ENCODE measurements at regions not wholly inside any gene's neighbourhood (a gene's known extent, or its start where the extent isn't known, plus 50 kb on each side); places are given as distances from the start of the nearest gene placed in this dataset.

DNA sequence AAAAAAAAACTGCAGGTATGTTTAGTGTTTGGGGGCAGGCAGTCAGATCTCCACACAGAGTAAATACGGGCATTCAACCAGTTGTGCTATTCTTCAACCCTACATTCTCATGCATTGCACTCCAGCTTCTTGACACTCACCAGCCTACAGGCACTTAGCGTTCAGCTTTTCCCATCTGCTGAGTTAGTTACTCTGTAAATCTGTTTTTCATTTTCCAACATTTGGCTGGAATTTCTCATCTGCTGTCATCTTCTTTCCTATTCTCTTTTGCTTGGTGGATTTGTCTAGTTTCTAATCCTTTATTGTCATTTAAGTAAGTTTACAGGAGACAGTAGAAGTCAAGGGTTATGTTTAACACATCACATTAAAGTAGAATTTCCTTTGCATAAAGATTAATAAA lies 1318.9 kb downstream of the OLFM4 start:
- H3K4me3 ChIP-seq, result no peak overlapping the region
- H3K36me3 ChIP-seq, result no peaks in the 10 kb centered on the region
- TF ChIP-seq, protein P1, sequence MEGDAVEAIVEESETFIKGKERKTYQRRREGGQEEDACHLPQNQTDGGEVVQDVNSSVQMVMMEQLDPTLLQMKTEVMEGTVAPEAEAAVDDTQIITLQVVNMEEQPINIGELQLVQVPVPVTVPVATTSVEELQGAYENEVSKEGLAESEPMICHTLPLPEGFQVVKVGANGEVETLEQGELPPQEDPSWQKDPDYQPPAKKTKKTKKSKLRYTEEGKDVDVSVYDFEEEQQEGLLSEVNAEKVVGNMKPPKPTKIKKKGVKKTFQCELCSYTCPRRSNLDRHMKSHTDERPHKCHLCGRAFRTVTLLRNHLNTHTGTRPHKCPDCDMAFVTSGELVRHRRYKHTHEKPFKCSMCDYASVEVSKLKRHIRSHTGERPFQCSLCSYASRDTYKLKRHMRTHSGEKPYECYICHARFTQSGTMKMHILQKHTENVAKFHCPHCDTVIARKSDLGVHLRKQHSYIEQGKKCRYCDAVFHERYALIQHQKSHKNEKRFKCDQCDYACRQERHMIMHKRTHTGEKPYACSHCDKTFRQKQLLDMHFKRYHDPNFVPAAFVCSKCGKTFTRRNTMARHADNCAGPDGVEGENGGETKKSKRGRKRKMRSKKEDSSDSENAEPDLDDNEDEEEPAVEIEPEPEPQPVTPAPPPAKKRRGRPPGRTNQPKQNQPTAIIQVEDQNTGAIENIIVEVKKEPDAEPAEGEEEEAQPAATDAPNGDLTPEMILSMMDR (IDR thresholded peaks at IDR 0.05), result no peak
- H3K27ac ChIP-seq, result no peak overlapping the region
- intact Hi-C loops (cut with DNase I; ENCODE audit: low total_unique reads), result no loop called here
- DNase-seq, result no peak
- H3K9me3 ChIP-seq, result no peaks in the 10 kb centered on the region
- H3K27me3 ChIP-seq, result no peaks in the 10 kb centered on the region
- WGBS, 5 donors, result 65 to 75% (median 68%) methylated on average over 2 of the region's 2 CpGs
- H3K4me1 ChIP-seq, result no peaks in the 10 kb centered on the region

DNA sequence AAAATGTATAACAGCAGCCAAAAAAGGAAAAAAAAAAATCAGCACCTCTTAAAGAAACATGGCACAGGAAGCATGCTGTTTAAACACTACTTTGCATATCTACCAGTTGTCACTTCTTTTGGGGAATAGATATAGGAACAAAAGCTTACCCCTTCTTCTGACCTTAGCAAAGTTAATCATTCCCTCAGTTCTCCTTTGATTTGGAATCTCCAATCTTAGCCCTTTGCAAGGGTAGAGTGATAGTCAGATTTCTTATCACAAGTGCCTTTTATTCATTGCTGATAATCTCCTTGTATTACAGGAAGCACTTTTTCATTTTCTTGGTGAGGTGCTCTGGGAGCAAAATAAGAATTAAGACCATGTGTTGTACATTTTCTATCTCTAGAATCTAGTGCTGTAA lies 1327.6 kb downstream of the OLFM4 start:
- Histone ChIP-seq H3K9me3 (no peaks in the 10 kb centered on the region), H3K4me1 (peaks cover 0 to 6% (median 0%) of the 10 kb centered on the region in 4 donors), H3K27me3 (no peaks in the 10 kb centered on the region), H3K27ac (no peak overlapping the region), H3K4me3 (no peak overlapping the region), H3K36me3 (no peaks in the 10 kb centered on the region)
- peak in 1 of 2 donors; percentile 7 for DNase-seq
- TF ChIP-seq POLR2A (IDR thresholded peaks at IDR 0.05), result no peak
- TF ChIP-seq EP300 (IDR thresholded peaks at IDR 0.05), result no peak
- TF ChIP-seq, protein P1 (IDR thresholded peaks at IDR 0.05), result no peak
- TF ChIP-seq POLR2AphosphoS5 (IDR thresholded peaks at IDR 0.05), result peak in 2 of 3 donors; percentile 56 to 62
- intact Hi-C loops (cut with DNase I; ENCODE audit: low total_unique reads), result no loop called here

DNA sequence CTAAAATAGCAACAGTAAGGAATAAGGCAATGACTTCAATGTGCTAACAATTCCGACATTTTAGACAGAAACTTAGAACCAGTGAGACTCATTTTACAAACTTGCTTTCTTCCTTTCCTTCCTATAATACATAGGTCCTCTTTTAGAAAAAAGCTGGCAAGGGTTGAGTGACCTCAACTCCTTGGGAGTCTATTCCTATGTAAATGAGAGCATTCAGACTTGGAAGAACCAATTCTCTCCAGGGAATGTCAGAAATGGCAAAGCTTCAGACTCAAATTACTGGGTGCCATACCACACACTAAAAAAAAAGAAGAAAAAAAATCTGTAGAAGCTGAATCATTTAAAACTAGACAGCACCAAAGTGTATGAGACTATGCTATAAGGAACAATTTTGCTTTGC lies 1328.2 kb downstream of the OLFM4 start:
- no peak for DNase-seq
- no peak for TF ChIP-seq EP300 (IDR thresholded peaks at IDR 0.05)
- Histone ChIP-seq H3K4me3 (no peak overlapping the region), H3K4me1 (peaks cover 0 to 6% (median 0%) of the 10 kb centered on the region in 4 donors), H3K27ac (no peak overlapping the region), H3K36me3 (no peaks in the 10 kb centered on the region), H3K9me3 (no peaks in the 10 kb centered on the region), H3K27me3 (no peaks in the 10 kb centered on the region)
- WGBS, 5 donors, result 29 to 47% (median 41%) methylated on average over 1 of the region's 1 CpG
- intact Hi-C loops (cut with DNase I; ENCODE audit: low total_unique reads), result no loop called here

DNA sequence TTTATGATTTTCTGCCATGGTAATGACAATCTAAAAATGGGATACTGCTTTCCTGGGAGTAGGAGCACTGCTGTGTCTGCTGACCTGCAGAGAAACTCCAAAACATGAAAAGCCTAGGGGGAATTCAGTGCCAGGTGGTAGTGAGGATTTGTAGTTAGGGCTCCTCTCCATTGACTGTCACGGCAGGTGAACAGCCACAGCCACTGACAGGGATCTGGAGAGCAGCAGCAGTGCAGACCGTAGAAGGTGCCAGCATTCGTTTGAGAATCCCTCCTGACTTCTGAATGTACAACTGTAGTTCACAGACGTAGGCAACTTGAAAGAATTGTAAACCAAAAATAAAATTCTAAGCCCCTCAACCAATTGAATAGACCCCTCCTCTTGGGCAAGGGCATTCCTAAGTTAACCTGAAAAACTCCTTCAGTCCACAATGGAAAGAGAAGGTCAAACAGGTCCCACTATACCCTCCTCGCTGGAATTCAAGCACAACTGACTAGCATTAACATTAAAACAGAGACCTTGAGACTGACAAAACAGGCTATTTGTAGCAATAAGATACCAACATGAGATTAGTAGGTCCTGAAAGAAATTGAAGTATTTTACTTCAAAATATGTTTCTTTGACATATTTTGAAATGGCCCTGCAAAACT lies 1328.8 kb downstream of the OLFM4 start:
- H3K27ac ChIP-seq, result no peak overlapping the region
- H3K4me1 ChIP-seq, result peaks cover 0 to 6% (median 0%) of the 10 kb centered on the region in 4 donors
- no peak overlapping the region for H3K4me3 ChIP-seq
- H3K36me3 ChIP-seq, result no peaks in the 10 kb centered on the region
- no peaks in the 10 kb centered on the region for H3K27me3 ChIP-seq
- WGBS, 5 donors, result 69 to 78% (median 78%) methylated on average over 5 of the region's 5 CpGs
- no peaks in the 10 kb centered on the region for H3K9me3 ChIP-seq
- intact Hi-C loops (cut with DNase I; ENCODE audit: low total_unique reads), result no loop called here
- no peak for DNase-seq
- no peak for TF ChIP-seq POLR2AphosphoS5 (IDR thresholded peaks at IDR 0.05)
- TF ChIP-seq EP300 (IDR thresholded peaks at IDR 0.05), result no peak
- no peak for TF ChIP-seq POLR2A (IDR thresholded peaks at IDR 0.05)
- TF ChIP-seq, protein P1 (IDR thresholded peaks at IDR 0.05), result no peak

DNA sequence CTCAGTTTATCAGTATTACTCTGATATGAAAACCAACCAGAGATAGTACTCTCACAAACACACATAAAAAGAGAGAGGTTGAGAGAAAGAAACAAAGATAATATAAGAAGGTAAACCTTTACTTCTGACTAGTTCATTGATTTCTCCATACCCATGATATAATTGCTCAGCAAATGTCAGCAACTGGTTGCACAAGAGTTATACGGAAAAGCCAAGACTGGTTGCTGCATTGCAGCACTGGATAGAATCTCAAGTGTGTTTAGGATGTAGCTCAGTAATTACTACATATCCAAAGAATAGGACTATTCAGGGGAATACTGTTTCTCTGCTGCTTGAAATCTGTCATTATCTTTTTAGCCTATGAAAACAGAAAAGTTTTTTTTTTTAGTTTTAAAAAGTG lies 1332.8 kb downstream of the OLFM4 start:
- no peaks in the 10 kb centered on the region for H3K9me3 ChIP-seq
- H3K4me3 ChIP-seq, result no peak overlapping the region
- no peaks in the 10 kb centered on the region for H3K27me3 ChIP-seq
- no peak for TF ChIP-seq POLR2AphosphoS5 (IDR thresholded peaks at IDR 0.05)
- no peak for TF ChIP-seq POLR2A (IDR thresholded peaks at IDR 0.05)
- TF ChIP-seq, protein P1 (IDR thresholded peaks at IDR 0.05), result no peak
- TF ChIP-seq EP300 (IDR thresholded peaks at IDR 0.05), result no peak
- 50 to 80% (median 58%) methylated on average over 1 of the region's 1 CpG for WGBS, 5 donors
- no peaks in the 10 kb centered on the region for H3K36me3 ChIP-seq
- no peak overlapping the region for H3K27ac ChIP-seq
- no peaks in the 10 kb centered on the region for H3K4me1 ChIP-seq
- intact Hi-C loops (cut with DNase I; ENCODE audit: low total_unique reads), result no loop called here
- DNase-seq, result no peak

Data from stomach (tissue), 8 donors.